Vagina (tissue), 2 donors: ENCODE measurements at regions not wholly inside any gene's neighbourhood (a gene's known extent, or its start where the extent isn't known, plus 50 kb on each side); places are given as distances from the start of the nearest gene placed in this dataset.
"Not testable (repeated sequence)": the region's sequence is repeated elsewhere in the genome, so short reads cannot be mapped to it uniquely, and the experiment has no call there.

ENCODE experiments used
- CTCF ChIP-seq, 3 experiments: fragments of 450-650 bp in 2 of 3; fragments of 200-600 bp in 1 of 3; sonication (generic) in 1 of 3; IDR thresholded peaks; one replicate each; pipeline ENCODE4 v1.5.1; 2017 to 2019; ENCODE audit warnings: antibody characterized with exemption in 3 of 3, mild to moderate bottlenecking in 2 of 3, moderate library complexity in 2 of 3
- POLR2AphosphoS5 ChIP-seq, 2 donors: sonication (generic); formaldehyde crosslinking; IDR thresholded peaks; one replicate each; pipeline ENCODE4 v1.9.0; 2017; ENCODE audit warnings: antibody characterized with exemption in 2 of 2, mild to moderate bottlenecking in 2 of 2, low read depth in 1 of 2; ENCODE audit not compliant: insufficient read depth in 1 of 2

- TF ChIP-seq POLR2AphosphoS5 (IDR thresholded peaks at IDR 0.05; ENCODE audit: insufficient read depth in 1 of 2, low read depth in 1 of 2); CTCF (IDR thresholded peaks at IDR 0.05): not testable (repeated sequence)
These were observed 83.3 kb downstream of the NENF start for GRCh38 chr1:212516012-212516411.
